NCI-H2196 (cell line): ENCODE measurements at regions not wholly inside any gene's neighbourhood (a gene's known extent, or its start where the extent isn't known, plus 50 kb on each side); places are given as distances from the start of the nearest gene placed in this dataset.

Source experiments
- DNase-seq: peaks from one replicate; lab custom pipeline; 2025; ENCODE audit not compliant: unreplicated experiment; lab: John Stamatoyannopoulos, UW

DNA sequence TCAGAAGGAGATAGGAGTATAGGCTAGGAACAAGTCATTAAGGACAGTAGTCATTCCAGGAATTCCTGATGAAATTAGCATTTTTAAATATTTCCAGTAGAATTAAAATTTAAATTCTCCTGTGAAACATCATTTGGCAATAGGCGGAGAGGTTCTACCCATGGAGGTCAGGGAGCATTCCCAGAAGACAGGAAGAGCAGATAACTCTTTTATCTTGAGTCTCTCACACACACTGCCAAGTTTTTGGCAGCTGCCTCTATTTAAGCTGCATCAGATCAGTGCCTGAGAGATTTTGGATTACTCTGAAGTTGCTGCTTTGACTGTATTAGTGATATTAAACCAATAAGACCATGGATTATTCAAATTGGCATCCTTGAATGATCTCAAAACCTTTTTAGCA is 714.7 kb downstream of the EPHA4 start:
- no peak for DNase-seq

DNA sequence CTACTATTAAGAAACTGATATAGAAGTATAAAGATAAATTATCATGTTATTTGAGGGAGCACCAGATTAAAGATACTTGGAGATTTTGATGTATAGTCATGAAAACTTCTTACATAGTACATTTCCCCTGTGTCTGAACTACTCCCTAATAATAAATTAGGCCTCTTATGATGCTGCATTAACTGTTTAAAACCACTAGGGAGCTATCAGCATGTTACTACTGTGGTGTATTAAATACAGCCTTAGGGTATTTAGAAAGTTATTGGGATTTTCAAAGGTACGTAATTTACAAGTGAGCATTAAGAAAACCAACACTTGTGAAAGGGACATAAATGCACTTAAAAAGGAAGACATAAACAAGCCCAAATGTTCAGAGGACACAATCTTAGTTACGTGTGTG is 714.0 kb downstream of the EPHA4 start:
- no peak for DNase-seq

DNA sequence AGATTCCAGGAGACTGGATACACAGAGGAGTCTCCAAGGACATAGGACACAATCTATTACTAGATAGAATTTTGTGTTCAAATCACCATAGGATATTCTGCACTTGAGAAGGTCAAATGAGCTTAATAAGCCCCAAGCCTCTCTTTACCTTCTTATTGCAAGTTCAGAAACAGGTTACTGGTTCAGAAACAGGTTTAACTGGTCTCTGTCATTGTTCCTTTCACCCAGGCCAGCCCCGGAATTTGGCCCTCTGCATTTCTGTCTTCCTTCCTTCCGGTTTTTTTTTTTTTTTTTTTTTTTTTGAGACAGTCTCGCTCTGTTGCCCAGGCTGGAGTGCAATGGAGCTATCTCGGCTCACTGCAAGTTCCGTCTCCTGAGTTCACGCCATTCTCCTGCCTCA is 700.2 kb downstream of the EPHA4 start:
- DNase-seq, result no peak

DNA sequence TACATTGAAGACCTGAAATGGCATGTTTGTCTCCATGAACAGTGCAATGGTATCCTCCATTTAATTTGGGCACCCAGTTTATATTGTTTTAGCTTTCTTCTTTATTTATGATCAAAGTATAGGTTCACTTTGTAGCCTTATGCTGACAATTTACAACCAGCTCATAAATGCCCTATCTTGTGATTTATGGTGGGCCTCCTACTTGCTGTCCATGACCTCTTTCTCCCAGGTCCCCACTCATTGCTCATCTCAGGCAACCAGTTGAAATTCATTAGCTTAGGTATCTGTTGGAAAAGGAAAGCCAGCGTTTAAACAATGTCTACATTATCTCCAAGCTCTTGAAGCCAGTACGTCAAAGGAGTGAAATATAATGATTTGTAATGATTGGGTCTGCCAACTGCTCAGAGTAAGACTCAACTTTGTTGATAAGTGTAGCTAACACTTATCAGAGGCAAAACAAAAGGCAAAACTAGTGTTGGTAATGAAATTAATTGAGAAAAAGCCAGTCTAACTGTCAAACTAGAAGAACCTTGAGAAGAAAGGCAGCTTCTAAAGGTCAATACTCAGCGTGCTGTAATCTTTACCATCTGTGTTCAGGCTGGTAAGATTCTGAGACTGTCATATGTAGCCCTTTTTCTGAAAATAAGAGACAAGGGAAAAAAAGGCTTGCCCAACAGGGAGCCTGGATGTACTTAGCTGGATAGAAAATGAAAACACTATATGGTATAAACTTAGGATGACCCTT is 695.9 kb downstream of the EPHA4 start:
- DNase-seq, result no peak

DNA sequence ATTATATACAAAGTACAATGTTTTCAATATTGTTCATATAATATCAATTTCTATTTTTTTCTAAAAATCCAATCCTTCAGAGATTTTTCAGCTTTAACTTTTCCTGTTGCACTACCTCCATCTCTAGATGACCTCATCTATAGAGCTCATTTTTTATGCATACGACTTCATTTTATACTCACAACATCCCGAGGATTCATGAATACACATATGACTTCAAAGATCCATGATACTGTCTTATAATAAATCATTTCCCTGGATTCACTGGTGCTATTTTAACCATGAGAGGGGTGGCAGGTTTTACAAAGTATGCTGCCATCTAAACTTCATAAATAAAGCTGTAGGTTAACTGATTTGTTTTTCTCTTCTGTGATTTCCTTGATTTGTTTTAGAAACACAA is 694.6 kb downstream of the EPHA4 start:
- DNase-seq, result no peak

DNA sequence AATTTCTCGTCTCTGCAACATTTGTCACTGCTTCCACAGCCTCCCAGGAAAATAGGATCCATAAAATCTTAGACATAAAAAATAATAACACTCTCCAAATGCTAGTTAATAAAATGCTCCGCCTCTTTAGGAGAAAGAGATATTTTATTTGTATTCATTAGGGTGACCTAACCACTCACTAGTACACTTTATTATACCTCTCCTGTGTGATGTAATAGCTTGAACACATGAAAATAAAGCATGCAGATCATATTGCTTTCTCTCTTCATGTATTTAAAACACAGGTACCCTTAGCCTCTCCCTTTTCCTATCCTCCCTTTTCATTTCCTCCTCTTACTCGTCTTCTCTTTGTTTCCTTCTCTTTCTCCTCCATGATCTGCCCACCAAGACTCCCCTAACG is 694.2 kb downstream of the EPHA4 start:
- DNase-seq, result no peak

DNA sequence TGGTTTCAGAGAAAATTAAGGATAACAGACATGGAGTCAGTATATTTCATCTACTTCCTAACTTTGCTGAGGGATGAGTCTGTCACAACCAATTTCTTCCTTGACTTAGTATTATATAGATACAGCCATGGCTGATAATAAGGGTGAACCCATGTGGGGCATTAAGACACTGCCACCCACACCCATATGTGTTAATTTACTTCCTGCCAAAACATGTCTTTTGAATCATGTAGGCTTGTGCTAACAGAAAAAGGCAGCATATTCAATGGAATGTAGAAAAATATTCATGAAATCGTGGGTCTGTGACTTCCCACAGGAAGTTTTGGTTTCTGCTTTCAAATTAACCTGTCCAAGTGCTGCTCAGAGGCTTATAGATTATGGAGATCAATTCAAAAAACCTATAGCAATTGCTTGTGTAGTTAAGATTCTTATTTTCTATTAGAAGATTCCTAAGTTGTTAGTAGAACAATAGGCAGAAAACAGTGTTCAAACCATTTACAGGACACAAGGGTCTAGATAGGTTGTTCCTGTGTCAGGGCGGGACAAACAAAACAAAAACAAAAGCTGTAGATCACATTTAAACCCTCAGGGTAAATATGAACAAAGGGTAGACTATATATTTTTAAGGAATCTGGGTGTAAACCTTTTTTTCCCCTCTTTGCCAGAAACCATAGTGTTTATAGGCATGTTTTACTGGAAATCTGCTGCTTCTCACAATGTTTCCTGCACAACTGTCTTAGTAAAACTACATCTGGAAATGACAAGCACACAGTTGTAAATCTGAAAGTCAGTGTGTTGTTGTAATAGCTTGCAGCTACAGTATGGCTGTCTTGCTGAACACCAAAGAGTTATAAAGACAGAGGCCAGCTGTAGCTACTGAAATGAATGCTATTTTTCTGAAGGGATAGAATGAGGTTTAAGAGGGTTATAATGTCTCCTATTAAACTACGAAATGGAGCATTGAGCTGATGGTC is 691.2 kb downstream of the EPHA4 start:
- no peak for DNase-seq

DNA sequence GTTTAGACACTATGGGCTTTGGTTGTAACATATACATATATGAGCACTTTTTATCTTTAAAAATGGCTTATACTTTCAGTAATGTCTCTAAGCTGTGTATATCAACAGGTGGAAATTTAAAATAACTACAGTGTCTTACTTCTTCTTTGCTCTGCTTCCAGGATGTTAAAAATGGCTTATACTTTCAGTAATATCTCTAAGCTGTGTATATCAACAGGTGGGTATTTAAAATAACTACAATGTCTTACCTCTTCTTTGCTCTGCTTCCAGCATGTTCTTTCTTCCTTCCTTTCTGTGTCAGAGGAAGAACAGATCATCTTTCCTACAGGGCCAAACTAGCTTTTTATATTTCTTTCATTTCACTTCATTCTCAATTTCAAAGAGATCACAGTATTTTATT is 689.6 kb downstream of the EPHA4 start:
- no peak for DNase-seq

DNA sequence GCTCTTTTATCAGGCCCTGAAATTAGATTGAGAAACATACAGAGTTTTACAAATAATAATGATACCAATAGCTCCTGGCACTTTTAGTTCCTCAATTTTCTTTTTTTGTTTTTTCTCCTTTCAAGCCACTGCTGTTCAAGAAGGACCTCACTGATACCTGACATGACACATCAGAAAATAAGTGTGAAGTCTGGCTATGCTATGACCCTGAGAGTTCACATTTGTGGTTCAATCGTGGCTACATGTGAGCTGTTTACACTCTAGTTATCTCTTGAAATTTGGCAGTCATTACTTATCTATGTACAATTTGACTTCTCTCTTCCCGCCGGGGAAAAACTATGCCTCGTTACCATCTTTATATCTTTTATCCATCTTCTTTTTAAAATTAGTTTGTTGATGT is 686.5 kb downstream of the EPHA4 start:
- no peak for DNase-seq

DNA sequence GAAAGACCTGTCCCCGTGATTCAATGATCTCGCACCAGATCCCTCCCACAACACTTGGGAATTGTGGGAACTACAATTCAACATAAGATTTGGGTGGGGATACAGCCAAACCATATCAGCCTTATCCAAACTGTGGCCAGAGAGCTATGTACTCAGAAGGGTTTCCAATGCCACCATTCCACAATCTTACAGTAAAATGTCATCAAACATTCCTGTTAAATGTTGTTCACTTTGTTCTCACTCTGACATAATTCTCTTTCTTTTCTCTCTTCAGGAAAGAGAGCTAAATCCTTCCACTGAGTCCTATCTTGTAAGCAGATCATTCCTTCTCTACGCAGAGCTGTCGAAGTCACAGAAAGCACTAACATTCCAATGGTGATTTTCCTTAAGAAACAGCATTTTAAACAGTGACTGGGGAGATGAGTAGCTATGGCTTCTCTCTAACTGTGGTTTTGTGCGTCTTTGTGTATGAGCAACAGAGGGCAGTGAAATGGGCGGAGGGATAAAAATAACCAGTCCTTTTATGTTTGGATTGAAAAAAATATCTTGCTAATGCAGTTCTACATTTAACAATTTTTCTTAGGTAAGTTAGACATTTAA is 684.7 kb downstream of the EPHA4 start:
- no peak for DNase-seq

DNA sequence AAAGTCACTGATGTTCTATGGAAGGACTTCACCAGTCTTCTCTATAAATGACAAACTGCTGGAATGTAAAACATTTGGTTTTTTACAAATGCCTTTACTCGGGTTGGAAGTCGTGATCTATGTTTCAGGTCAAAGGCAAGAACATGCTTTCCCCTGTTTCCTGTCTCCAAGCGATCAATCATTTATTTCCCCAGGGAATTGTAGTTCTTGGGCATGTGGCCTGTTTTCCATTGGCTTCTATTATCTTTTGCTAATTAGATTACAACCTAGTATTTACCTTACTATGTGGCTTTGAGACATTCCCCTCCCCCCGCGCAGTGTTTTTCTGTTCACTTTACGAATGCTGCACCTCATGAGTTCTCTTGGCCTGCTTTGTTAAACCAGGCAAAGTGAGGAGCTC is 684.2 kb downstream of the EPHA4 start:
- no peak for DNase-seq

DNA sequence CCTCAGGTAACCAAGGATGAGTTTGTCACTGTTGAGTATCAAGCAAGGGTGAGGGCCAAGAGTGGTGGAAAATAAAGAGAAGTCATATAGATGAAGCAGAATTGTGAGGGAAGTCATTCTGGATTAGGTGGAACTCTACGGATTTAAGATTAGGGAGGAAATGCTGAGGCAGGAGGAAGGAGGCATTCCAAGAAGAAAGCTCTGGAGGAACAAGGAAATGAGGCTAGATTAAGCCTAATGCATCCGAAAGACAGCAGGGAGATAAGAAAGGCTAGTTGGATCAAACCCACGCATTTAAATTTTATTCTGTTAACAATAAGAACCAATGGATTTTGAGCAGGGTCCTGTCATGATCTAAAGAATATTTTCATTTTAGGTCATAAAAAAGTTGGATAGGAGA is 681.2 kb downstream of the EPHA4 start:
- no peak for DNase-seq

DNA sequence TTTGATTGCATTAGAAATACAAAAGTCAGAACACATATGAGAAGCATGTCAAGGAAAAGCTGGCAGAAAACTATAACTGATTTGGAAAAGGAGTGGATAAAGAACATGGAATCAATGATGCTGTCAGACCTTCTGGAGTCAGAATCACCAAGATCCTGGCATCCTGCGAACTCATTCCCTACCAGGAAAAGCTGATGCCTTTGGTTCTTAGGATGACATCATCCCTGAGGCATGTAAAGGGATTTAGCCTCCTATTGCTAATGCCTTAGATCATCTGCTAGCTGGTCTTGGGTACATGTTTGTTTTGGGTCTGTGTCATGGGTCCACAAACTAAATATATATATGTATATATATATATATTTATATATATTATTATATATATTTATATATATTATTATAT is 680.7 kb downstream of the EPHA4 start:
- DNase-seq, result no peak

DNA sequence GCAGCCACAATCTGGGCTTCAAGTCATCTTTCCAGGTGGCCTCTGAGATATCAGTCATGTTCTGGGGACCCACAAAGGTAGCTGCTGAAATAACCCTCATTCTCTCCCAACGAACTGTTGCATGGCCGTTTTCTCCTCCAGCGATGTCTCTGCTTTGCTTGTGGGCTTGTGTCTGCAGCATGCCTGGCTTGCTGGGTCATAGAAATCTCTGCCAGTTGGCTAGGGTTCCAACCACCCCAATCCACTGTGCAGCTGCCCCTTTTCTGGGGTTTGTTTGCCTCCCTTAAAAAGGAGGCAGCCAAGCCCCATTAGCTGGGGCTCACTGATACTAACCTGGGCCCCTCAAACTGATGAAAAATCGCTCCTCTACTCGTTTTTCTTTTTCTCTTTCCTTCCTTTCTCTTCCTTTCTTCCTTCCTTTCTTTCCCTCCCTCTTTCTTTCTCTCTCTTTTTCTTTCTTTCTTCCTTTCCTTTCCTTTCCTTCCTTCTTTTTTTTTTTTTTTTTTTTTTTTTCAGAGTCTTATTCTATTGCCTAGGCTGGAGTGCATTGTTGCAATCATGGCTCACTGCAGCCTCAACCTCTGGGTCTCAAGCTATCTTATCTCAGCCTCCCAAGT is 680.0 kb downstream of the EPHA4 start:
- no peak for DNase-seq

DNA sequence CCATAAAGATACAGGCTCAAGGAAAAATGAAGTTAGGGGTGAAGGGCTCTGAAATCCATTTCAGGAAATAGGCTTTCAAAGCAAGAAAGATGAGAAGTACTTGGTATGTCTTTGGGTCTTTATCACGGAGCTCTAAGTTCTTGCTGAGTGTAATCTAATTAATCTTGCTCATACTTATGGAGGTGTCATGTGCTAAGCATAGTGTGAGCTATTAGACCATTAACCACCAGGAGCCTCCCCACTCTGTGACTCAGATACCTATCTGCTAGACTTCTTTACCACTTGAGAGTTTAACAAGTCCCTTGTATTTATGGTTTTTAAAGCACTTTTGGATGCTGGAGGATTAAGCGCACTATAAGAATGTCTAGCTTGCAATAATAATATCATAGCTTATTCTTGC is 678.7 kb downstream of the EPHA4 start:
- no peak for DNase-seq

DNA sequence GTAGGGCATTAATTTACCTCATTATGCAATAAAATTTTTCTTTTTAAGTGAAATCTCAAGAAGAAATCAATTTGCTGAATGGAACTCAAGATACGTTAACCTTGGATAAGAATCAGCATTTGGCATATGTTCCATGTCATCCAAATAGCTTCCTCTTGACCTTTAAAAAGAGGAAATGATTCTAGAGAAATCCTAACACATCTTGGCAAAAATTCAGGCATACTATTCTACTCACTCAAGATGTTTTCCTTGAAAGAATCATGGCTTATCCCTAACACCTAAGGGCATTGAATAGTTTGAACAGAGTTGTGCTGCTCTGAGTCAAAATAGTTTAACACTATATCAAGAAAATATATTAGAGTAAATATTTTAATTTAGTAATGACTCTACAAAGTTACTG is 678.0 kb downstream of the EPHA4 start:
- no peak for DNase-seq

DNA sequence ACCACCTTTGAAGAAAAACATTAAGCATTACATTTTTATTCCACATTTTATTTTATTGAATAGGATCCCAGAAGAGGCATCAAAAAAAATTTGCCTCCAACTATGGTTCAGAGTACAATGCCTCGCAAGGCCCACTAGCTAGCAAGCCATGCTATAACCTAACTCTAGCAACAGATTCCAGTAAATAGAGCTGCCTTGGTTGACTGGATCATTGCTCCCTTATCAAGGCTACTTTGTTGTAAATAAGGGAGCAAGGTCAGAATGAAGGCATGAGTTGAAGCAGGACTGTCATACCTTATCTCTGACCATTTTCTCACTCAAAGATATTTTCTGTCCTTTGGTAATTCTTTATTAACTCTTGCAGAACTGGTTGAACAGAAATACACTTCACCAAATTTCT is 672.6 kb downstream of the EPHA4 start:
- no peak for DNase-seq

DNA sequence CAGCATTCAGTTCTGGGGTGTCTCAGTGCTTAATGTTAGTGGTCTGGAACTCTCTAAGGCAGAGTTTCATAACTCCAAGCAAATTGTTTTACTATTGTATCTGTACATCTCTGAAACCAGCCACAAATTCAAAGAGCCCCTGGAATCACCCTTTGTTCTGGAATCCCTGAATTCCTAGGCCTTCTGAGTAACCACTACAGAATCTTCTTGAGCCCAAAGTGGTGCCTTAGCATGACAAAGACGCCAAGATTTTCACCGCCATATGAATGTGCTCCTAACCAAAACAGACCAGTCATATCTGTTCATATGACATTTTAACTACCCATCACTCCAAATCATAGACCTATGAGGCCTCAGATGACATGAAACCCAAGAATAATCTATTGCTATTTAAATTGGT is 668.1 kb downstream of the EPHA4 start:
- no peak for DNase-seq

DNA sequence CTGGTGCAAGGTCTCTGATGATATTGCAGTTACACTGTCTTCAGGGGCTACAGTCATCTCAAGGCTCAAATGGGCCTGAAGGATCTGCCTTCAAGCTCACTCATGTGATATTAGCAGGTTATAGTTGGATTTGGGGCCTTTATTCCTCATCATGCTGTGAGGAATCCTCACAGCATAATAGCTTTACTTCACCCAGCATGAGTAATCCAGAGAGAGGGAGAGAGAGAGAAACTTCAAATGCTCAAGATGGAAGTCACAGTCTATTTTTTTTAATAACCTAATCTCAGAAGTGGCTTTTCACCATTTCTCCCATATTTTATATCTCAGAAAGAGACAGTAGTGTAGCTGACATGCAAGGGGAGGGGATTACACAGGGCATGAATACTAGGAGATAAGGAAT is 658.7 kb downstream of the EPHA4 start:
- DNase-seq, result no peak

DNA sequence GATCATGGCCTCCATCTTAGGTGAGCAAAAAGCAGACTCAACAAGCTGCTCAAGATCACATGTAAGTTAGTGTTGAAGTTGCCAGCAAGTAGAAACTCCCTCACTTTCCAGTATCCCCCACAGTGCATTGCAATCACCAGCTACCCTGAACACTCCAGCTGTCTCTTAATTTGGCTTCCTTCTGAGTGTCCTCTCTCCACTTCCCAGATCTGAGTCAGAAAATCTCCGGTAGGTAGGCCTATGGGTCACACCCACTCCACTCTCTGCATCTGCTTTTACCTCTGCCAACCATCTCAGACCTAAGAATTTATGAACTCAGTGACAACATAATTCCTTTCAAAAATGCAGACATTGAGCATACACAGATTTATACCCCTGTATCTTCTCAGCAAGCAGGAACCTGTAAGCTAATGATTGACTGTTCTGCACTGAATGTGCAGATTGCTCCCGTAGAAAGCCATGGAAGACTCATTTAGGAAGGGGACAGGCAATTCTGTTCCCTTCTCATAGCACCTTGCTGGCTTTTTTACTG is 656.9 kb downstream of the EPHA4 start:
- no peak for DNase-seq

DNA sequence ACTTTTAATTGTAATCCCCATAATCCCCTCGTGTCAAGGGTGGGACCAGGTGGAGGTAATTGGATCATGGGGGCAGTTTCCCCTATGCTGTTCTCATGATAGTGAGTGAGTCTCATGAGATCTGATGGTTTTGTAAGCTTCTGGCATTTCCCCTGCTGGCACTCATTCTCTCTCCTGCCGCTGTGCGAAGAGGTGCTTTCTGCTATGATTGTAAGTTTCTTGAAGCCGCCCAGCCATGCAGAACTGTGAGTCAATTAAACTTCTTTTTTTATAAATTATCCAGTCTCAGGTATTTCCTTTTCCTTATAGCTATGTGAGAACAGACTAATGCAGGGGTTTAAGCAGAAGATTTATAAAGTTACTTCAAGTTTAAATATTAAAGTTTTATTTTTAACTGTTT is 655.2 kb downstream of the EPHA4 start:
- DNase-seq, result no peak
